ENCODE measurements at regions not wholly inside any gene's neighbourhood (a gene's known extent, or its start where the extent isn't known, plus 50 kb on each side); places are given as distances from the start of the nearest gene placed in this dataset.

DNA sequence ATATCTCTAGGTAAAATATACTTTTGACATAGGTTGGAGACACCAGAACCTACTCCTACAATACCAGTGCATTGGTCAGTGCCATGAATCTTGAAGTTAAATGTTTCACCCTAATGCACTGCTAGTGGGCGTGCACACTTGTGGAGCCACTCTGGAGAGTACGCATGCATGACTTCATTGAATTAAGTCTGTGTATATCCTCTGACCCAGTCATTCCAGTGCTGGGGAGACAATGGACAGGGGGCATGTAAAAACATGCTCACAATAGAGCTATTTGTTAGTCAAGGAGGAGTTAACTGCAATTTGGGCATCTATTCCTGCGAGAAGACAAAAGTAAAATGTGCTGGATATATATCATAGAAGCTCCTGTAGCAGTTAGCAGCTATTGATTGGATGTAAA lies 335.4 kb upstream of the NCAM1 start:
- Histone ChIP-seq H3K27ac (ENCODE audit: low read depth in 2 of 2, low read length in 1 of 2) (no peak overlapping the region), H3K4me1 (ENCODE audit: control insufficient read depth in 2 of 2, insufficient read depth in 2 of 2, low read length in 1 of 2) (peaks cover 0 to 3% of the 10 kb centered on the region in 2 donors), H3K9me3 (ENCODE audit: control insufficient read depth in 2 of 2, insufficient read depth in 1 of 2, low read depth in 1 of 2, low read length in 1 of 2) (no peaks in the 10 kb centered on the region), H3K27me3 (ENCODE audit: control insufficient read depth in 1 of 2, insufficient read depth in 2 of 2, low read length in 2 of 2) (peaks cover 0 to 2% of the 10 kb centered on the region in 2 donors), H3K4me3 (ENCODE audit: low read depth in 1 of 2, low read length in 2 of 2) (no peak overlapping the region), H3K36me3 (ENCODE audit: control insufficient read depth in 2 of 2, insufficient read depth in 2 of 2, low read length in 1 of 2) (no peaks in the 10 kb centered on the region)
- WGBS, 2 donors = 50 to 67% methylated on average over 3 of the region's 3 CpGs

DNA sequence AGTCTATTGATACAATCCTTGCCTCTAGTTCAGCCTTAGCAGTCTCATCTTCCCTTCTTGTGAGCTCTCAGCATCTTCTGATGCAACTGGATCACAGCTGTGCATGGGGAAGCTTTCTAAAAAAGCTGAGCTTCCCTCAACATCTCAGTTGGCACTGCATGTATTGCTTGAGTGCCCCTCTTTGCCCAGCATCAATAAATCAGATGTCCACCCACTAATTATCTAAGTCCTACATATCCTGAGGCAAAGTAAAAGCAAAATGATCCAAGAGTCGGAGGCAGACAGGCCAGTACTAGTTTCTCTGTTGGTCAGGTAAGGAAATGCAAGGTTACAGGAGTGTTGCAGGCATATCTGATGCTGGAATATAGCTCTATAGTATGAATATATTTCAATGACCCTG lies 334.5 kb upstream of the NCAM1 start:
- Histone ChIP-seq H3K4me3 (ENCODE audit: low read depth in 1 of 2, low read length in 2 of 2) (no peak overlapping the region), H3K27ac (ENCODE audit: low read depth in 2 of 2, low read length in 1 of 2) (no peak overlapping the region), H3K36me3 (ENCODE audit: control insufficient read depth in 2 of 2, insufficient read depth in 2 of 2, low read length in 1 of 2) (no peaks in the 10 kb centered on the region), H3K4me1 (ENCODE audit: control insufficient read depth in 2 of 2, insufficient read depth in 2 of 2, low read length in 1 of 2) (no peaks in the 10 kb centered on the region), H3K27me3 (ENCODE audit: control insufficient read depth in 1 of 2, insufficient read depth in 2 of 2, low read length in 2 of 2) (peaks cover 0 to 2% of the 10 kb centered on the region in 2 donors), H3K9me3 (ENCODE audit: control insufficient read depth in 2 of 2, insufficient read depth in 1 of 2, low read depth in 1 of 2, low read length in 1 of 2) (no peaks in the 10 kb centered on the region)
- 49 to 61% methylated on average over 1 of the region's 1 CpG for WGBS, 2 donors

DNA sequence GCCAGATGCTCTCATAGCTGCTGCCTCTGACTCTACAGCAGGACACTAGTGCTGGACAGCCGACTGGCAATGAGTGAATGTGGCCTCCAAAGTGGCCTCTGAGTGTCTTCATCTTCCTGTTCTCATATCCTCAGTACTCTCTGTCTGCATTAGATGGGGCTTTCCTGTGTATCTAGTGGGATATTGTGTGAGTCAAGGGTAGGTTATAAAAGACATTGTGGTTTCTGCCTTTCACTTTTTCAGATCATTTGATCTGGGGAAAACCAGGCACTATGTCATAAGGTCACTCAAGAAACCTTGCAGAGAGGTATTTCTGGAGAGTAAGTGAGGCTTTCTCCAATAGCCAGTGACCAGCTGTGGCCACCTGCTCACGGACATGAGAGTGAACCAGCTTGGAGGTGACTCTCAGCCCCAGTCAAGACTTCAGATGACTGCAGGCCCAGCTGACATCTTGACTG lies 333.6 kb upstream of the NCAM1 start:
- H3K4me1 ChIP-seq (ENCODE audit: control insufficient read depth in 2 of 2, insufficient read depth in 2 of 2, low read length in 1 of 2) = no peaks in the 10 kb centered on the region
- H3K4me3 ChIP-seq (ENCODE audit: low read depth in 1 of 2, low read length in 2 of 2) = no peak overlapping the region
- no peaks in the 10 kb centered on the region for H3K9me3 ChIP-seq (ENCODE audit: control insufficient read depth in 2 of 2, insufficient read depth in 1 of 2, low read depth in 1 of 2, low read length in 1 of 2)
- no peaks in the 10 kb centered on the region for H3K36me3 ChIP-seq (ENCODE audit: control insufficient read depth in 2 of 2, insufficient read depth in 2 of 2, low read length in 1 of 2)
- peaks cover 0 to 2% of the 10 kb centered on the region in 2 donors for H3K27me3 ChIP-seq (ENCODE audit: control insufficient read depth in 1 of 2, insufficient read depth in 2 of 2, low read length in 2 of 2)
- 78 to 79% methylated on average over 2 of the region's 2 CpGs for WGBS, 2 donors
- H3K27ac ChIP-seq (ENCODE audit: low read depth in 2 of 2, low read length in 1 of 2) = no peak overlapping the region

DNA sequence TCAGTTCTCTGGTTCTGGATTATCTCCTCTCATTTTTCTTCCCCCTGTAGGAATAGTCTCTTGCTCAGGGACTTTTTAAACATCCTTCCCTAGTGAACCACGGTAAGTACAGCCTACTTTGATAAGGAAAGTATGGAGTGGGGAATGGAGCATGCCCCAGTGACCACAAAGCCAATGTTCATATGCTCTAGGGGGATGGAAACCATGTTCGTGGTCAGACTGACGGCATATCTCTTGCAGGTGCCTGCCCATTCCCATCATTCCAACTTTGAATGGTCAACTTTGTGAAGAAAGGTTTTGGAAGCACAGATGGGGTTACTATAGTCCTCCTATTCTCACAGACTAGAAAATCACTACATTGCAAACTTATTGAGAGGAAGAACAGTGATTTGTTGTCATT lies 332.5 kb upstream of the NCAM1 start:
- WGBS, 2 donors = 80 to 84% methylated on average over 3 of the region's 3 CpGs
- no peaks in the 10 kb centered on the region for H3K4me1 ChIP-seq (ENCODE audit: control insufficient read depth in 2 of 2, insufficient read depth in 2 of 2, low read length in 1 of 2)

DNA sequence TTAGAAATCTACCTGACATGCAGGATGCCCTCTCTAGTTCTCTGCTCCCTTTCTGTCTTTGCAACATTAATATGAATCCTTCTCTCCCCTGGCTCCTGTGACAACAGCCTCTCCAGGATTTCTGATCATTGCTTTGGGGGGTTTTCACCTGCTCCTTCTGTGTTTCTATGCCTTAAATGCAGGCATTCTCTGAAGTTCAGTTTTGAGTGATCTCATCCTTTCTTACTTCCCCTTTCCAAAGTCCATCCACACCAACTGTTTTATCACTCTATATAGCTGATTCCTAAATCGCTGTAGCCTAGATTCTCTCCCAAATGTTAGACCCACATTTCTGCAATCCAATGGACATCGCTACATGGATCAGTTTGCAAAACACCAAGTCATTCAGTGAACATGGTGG lies 330.7 kb upstream of the NCAM1 start:
- no peaks in the 10 kb centered on the region for H3K36me3 ChIP-seq (ENCODE audit: control insufficient read depth in 2 of 2, insufficient read depth in 2 of 2, low read length in 1 of 2)
- peaks cover 0 to 2% of the 10 kb centered on the region in 2 donors for H3K27me3 ChIP-seq (ENCODE audit: control insufficient read depth in 1 of 2, insufficient read depth in 2 of 2, low read length in 2 of 2)
- no peak overlapping the region for H3K4me3 ChIP-seq (ENCODE audit: low read depth in 1 of 2, low read length in 2 of 2)
- H3K4me1 ChIP-seq (ENCODE audit: control insufficient read depth in 2 of 2, insufficient read depth in 2 of 2, low read length in 1 of 2) = no peaks in the 10 kb centered on the region
- no peak overlapping the region for H3K27ac ChIP-seq (ENCODE audit: low read depth in 2 of 2, low read length in 1 of 2)
- no peaks in the 10 kb centered on the region for H3K9me3 ChIP-seq (ENCODE audit: control insufficient read depth in 2 of 2, insufficient read depth in 1 of 2, low read depth in 1 of 2, low read length in 1 of 2)
- 93 to 94% methylated on average over 2 of the region's 2 CpGs for WGBS, 2 donors

More for the DNA sequence above, 332.5 kb upstream of the NCAM1 start:
- no peaks in the 10 kb centered on the region for H3K9me3 ChIP-seq (ENCODE audit: control insufficient read depth in 2 of 2, insufficient read depth in 1 of 2, low read depth in 1 of 2, low read length in 1 of 2)
- H3K36me3 ChIP-seq (ENCODE audit: control insufficient read depth in 2 of 2, insufficient read depth in 2 of 2, low read length in 1 of 2) = no peaks in the 10 kb centered on the region
- H3K27ac ChIP-seq (ENCODE audit: low read depth in 2 of 2, low read length in 1 of 2) = no peak overlapping the region
- no peak overlapping the region for H3K4me3 ChIP-seq (ENCODE audit: low read depth in 1 of 2, low read length in 2 of 2)
- H3K27me3 ChIP-seq (ENCODE audit: control insufficient read depth in 1 of 2, insufficient read depth in 2 of 2, low read length in 2 of 2) = peaks cover 0 to 2% of the 10 kb centered on the region in 2 donors

DNA sequence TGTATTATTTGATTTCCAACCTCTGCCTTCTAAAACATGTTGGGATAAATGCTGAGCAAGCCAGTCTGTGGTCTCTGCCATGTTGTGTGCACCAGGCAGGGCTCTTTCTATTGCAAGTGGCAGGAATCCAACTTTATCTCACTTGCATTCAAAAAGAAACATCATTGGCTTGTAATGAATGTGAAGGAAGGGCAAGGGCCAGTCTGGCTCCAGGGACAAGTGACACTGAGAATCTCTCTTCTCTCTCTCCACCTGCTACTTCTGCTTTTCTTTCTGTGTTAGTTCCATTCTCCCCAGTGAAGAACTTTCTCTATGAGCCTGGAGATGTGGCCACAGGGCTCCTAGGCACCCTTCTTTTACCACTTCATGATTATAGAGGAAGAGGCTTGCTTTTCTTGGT lies 329.9 kb upstream of the NCAM1 start:
- no peaks in the 10 kb centered on the region for H3K36me3 ChIP-seq (ENCODE audit: control insufficient read depth in 2 of 2, insufficient read depth in 2 of 2, low read length in 1 of 2)
- peaks cover 0 to 2% of the 10 kb centered on the region in 2 donors for H3K27me3 ChIP-seq (ENCODE audit: control insufficient read depth in 1 of 2, insufficient read depth in 2 of 2, low read length in 2 of 2)
- no peak overlapping the region for H3K4me3 ChIP-seq (ENCODE audit: low read depth in 1 of 2, low read length in 2 of 2)
- H3K27ac ChIP-seq (ENCODE audit: low read depth in 2 of 2, low read length in 1 of 2) = no peak overlapping the region
- no peaks in the 10 kb centered on the region for H3K9me3 ChIP-seq (ENCODE audit: control insufficient read depth in 2 of 2, insufficient read depth in 1 of 2, low read depth in 1 of 2, low read length in 1 of 2)
- no peaks in the 10 kb centered on the region for H3K4me1 ChIP-seq (ENCODE audit: control insufficient read depth in 2 of 2, insufficient read depth in 2 of 2, low read length in 1 of 2)

DNA sequence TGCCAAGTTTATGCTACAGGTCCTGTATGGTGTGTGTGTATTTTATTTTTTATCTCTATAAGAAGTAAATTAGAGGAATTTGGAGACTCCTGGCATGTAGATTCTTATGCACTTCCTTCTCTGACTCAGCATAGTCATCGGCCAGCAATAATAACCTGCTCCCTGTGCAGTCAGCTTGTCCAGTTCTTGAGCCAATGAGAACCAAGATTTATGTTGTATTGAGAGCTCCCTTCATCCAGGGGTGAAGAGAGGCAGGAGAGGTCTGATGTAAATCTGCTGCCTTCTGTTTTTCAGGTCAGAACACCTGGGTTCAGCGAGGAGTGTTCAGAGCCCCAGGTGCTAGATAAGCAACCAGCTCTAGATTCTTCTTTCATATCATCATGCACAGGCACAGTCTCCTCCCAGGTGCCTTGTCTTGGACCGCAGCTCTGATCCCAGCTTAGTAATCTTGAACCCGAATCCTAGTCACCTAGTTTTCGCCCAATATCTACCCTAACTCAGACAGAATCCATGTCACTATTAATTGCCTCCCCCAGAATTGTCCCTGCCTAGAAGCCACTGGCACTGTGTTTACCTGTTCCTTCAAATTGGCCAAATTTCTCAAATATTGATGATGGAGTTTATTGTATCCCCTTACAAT lies 328.2 kb upstream of the NCAM1 start:
- H3K36me3 ChIP-seq (ENCODE audit: control insufficient read depth in 2 of 2, insufficient read depth in 2 of 2, low read length in 1 of 2) = no peaks in the 10 kb centered on the region
- no peaks in the 10 kb centered on the region for H3K4me1 ChIP-seq (ENCODE audit: control insufficient read depth in 2 of 2, insufficient read depth in 2 of 2, low read length in 1 of 2)
- no peaks in the 10 kb centered on the region for H3K9me3 ChIP-seq (ENCODE audit: control insufficient read depth in 2 of 2, insufficient read depth in 1 of 2, low read depth in 1 of 2, low read length in 1 of 2)
- no peak overlapping the region for H3K27ac ChIP-seq (ENCODE audit: low read depth in 2 of 2, low read length in 1 of 2)
- 61 to 70% methylated on average over 5 of the region's 5 CpGs for WGBS, 2 donors
- H3K27me3 ChIP-seq (ENCODE audit: control insufficient read depth in 1 of 2, insufficient read depth in 2 of 2, low read length in 2 of 2) = peaks cover 0 to 2% of the 10 kb centered on the region in 2 donors
- H3K4me3 ChIP-seq (ENCODE audit: low read depth in 1 of 2, low read length in 2 of 2) = no peak overlapping the region

DNA sequence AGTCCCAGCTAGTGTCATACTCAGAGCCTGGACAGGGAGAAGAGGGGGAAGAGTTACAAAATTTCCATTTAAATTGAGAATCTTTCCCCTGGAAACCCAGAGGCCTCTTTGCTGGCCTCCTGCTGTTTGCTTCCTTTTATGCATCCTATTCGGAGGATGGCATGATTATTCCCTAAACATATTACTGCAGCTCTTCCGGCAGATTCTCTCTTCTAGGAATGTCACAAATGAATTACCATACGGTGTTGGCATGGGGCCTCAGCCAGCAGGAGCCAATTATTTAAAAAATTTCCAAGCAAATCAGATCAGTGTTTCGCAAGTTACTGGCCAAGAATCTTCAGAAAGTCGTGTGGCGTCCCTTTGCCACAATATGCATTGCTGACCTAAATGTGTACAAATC lies 326.7 kb upstream of the NCAM1 start:
- H3K4me1 ChIP-seq (ENCODE audit: control insufficient read depth in 2 of 2, insufficient read depth in 2 of 2, low read length in 1 of 2) = no peaks in the 10 kb centered on the region
- H3K27me3 ChIP-seq (ENCODE audit: control insufficient read depth in 1 of 2, insufficient read depth in 2 of 2, low read length in 2 of 2) = peaks cover 0 to 2% of the 10 kb centered on the region in 2 donors
- WGBS, 2 donors = 51 to 59% methylated on average over 6 of the region's 6 CpGs
- H3K27ac ChIP-seq (ENCODE audit: low read depth in 2 of 2, low read length in 1 of 2) = no peak overlapping the region
- no peaks in the 10 kb centered on the region for H3K9me3 ChIP-seq (ENCODE audit: control insufficient read depth in 2 of 2, insufficient read depth in 1 of 2, low read depth in 1 of 2, low read length in 1 of 2)
- no peak overlapping the region for H3K4me3 ChIP-seq (ENCODE audit: low read depth in 1 of 2, low read length in 2 of 2)
- H3K36me3 ChIP-seq (ENCODE audit: control insufficient read depth in 2 of 2, insufficient read depth in 2 of 2, low read length in 1 of 2) = no peaks in the 10 kb centered on the region

DNA sequence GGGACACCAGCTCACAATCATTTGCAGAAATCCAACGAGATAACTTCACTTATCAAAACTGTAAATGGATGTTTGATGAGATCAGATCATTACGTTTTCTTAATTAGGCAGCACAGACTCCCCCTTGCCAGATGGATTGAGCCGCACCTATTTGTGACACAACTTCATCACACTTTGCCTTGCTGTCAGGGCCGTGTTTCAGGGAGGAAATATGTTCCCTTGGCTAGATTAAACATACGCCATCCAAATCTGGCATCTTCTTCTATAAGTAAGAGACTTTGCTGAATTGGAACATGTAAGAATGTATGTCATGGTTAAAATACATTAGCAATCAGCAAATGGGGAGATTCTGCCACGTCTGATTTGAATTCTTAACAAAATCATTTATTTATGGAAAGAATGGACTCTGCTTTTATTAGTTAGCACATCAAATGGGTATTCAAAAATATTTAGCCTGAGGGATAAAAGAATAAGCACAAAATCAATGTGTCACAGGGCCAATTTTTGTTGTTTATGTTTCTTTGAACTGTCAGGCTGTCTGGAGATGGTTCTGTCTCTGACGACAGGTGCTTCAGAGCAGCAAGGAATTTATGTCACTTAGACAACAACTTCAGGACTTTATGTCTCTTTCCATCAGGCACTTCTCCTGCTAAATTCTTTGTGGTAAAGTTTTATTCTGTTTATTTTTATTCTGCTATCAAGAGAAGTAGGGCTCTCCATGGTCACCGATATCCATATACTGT lies 326.1 kb upstream of the NCAM1 start:
- no peaks in the 10 kb centered on the region for H3K36me3 ChIP-seq (ENCODE audit: control insufficient read depth in 2 of 2, insufficient read depth in 2 of 2, low read length in 1 of 2)
- no peak overlapping the region for H3K4me3 ChIP-seq (ENCODE audit: low read depth in 1 of 2, low read length in 2 of 2)

DNA sequence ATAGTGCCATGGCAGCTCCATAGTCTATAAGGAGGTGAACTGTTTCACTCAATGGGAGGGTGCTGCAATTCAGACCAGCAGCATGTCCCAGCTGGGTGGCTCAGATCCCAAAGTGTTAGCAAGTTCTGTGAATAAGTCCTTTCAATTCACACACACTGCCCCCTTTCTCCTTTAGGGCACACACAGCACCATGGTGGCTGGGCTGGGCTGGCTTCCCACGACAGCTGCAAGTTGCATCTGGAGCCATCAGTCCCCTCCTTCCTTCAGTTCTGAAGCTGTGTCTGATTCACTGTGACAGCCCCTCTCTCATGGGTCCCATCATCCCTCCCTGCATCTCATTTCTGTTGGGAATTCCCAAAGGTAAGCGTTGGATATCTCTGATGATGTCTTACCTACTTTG lies 324.1 kb upstream of the NCAM1 start:
- no peak overlapping the region for H3K4me3 ChIP-seq (ENCODE audit: low read depth in 1 of 2, low read length in 2 of 2)
- no peak overlapping the region for H3K27ac ChIP-seq (ENCODE audit: low read depth in 2 of 2, low read length in 1 of 2)
- peaks cover 0 to 3% of the 10 kb centered on the region in 2 donors for H3K9me3 ChIP-seq (ENCODE audit: control insufficient read depth in 2 of 2, insufficient read depth in 1 of 2, low read depth in 1 of 2, low read length in 1 of 2)
- no peaks in the 10 kb centered on the region for H3K36me3 ChIP-seq (ENCODE audit: control insufficient read depth in 2 of 2, insufficient read depth in 2 of 2, low read length in 1 of 2)
- H3K27me3 ChIP-seq (ENCODE audit: control insufficient read depth in 1 of 2, insufficient read depth in 2 of 2, low read length in 2 of 2) = no peaks in the 10 kb centered on the region
- WGBS, 2 donors = 71 to 74% methylated on average over 2 of the region's 2 CpGs
- no peaks in the 10 kb centered on the region for H3K4me1 ChIP-seq (ENCODE audit: control insufficient read depth in 2 of 2, insufficient read depth in 2 of 2, low read length in 1 of 2)

More for the DNA sequence above, 326.1 kb upstream of the NCAM1 start:
- 53% methylated on average over 8 of the region's 8 CpGs for WGBS, 2 donors
- peaks cover 0 to 2% of the 10 kb centered on the region in 2 donors for H3K27me3 ChIP-seq (ENCODE audit: control insufficient read depth in 1 of 2, insufficient read depth in 2 of 2, low read length in 2 of 2)
- no peaks in the 10 kb centered on the region for H3K4me1 ChIP-seq (ENCODE audit: control insufficient read depth in 2 of 2, insufficient read depth in 2 of 2, low read length in 1 of 2)
- no peaks in the 10 kb centered on the region for H3K9me3 ChIP-seq (ENCODE audit: control insufficient read depth in 2 of 2, insufficient read depth in 1 of 2, low read depth in 1 of 2, low read length in 1 of 2)
- H3K27ac ChIP-seq (ENCODE audit: low read depth in 2 of 2, low read length in 1 of 2) = no peak overlapping the region

Measured in esophagus (tissue), 2 donors.